Vagina (tissue), 2 donors: ENCODE measurements at regions not wholly inside any gene's neighbourhood (a gene's known extent, or its start where the extent isn't known, plus 50 kb on each side); places are given as distances from the start of the nearest gene placed in this dataset.

Experiments used
- DNase-seq, 2 donors: peaks; one replicate each; pipeline ENCODE4 v3.0.0-alpha.2; 2017; ENCODE audit errors: extremely low spot score in 2 of 2
- H3K27ac ChIP-seq: fragments of 200-600 bp; sonication (generic); one replicate; pipeline ENCODE4 v1.5.1; 2019
- H3K27me3 ChIP-seq: fragments of 200-600 bp; sonication (generic); one replicate; pipeline ENCODE4 v1.5.1; 2019
- H3K36me3 ChIP-seq, 2 donors: fragments of 200-600 bp; sonication (generic); one replicate each; pipeline ENCODE4 v1.5.1; 2017 to 2019
- H3K4me1 ChIP-seq: fragments of 200-600 bp; sonication (generic); one replicate; pipeline ENCODE4 v1.5.1; 2019
- H3K4me3 ChIP-seq, 2 donors: fragments of 200-600 bp; sonication (generic); 1 replicate in 1 of 2; 2 replicates in 1 of 2; pipeline ENCODE4 v1.5.1; 2016 to 2019
- H3K9me3 ChIP-seq: fragments of 200-600 bp; sonication (generic); one replicate; pipeline ENCODE4 v1.5.1; 2019
- CTCF ChIP-seq, 3 experiments: fragments of 450-650 bp in 2 of 3; fragments of 200-600 bp in 1 of 3; sonication (generic) in 1 of 3; IDR thresholded peaks; one replicate each; pipeline ENCODE4 v1.5.1; 2017 to 2019; ENCODE audit warnings: antibody characterized with exemption in 3 of 3, mild to moderate bottlenecking in 2 of 3, moderate library complexity in 2 of 3
- POLR2A ChIP-seq, 2 donors: fragments of 450-650 bp; IDR thresholded peaks; one replicate each; pipeline ENCODE4 v1.6.1; 2017; ENCODE audit warnings: antibody characterized with exemption in 2 of 2, mild to moderate bottlenecking in 2 of 2, moderate library complexity in 2 of 2
- POLR2AphosphoS5 ChIP-seq, 2 donors: sonication (generic); formaldehyde crosslinking; IDR thresholded peaks; one replicate each; pipeline ENCODE4 v1.9.0; 2017; ENCODE audit warnings: antibody characterized with exemption in 2 of 2, mild to moderate bottlenecking in 2 of 2, low read depth in 1 of 2; ENCODE audit not compliant: insufficient read depth in 1 of 2
- intact Hi-C: fragments of 100-400 bp; cut with DNase I; formaldehyde crosslinking; loops from one replicate; pipeline ENCODE4 v1.15.1; 2023

GRCh38 chr4:112001041-112001440, 144.2 kb upstream of the FAM241A start:
- no peaks in the 10 kb centered on the region for H3K9me3 ChIP-seq
- no peak for DNase-seq
- H3K36me3 ChIP-seq: no peaks in the 10 kb centered on the region
- no peak overlapping the region for H3K27ac ChIP-seq
- intact Hi-C loops: no loop called here
- no peak for TF ChIP-seq CTCF (IDR thresholded peaks at IDR 0.05)
- no peak for TF ChIP-seq POLR2A (IDR thresholded peaks at IDR 0.05)
- no peak for TF ChIP-seq POLR2AphosphoS5 (IDR thresholded peaks at IDR 0.05; ENCODE audit: insufficient read depth in 1 of 2, low read depth in 1 of 2)
- peaks cover 5% of the 10 kb centered on the region for H3K4me1 ChIP-seq
- no peaks in the 10 kb centered on the region for H3K27me3 ChIP-seq
- H3K4me3 ChIP-seq: no peak overlapping the region

- Histone ChIP-seq H3K9me3 (no peaks in the 10 kb centered on the region), H3K4me3 (no peak overlapping the region), H3K4me1 (peaks cover 5% of the 10 kb centered on the region), H3K27ac (no peak overlapping the region), H3K36me3 (no peaks in the 10 kb centered on the region), H3K27me3 (no peaks in the 10 kb centered on the region)
- no peak for TF ChIP-seq CTCF (IDR thresholded peaks at IDR 0.05)
- TF ChIP-seq POLR2AphosphoS5 (IDR thresholded peaks at IDR 0.05; ENCODE audit: insufficient read depth in 1 of 2, low read depth in 1 of 2): peak in 1 of 2 donors; percentile 68
- no peak for TF ChIP-seq POLR2A (IDR thresholded peaks at IDR 0.05)
- intact Hi-C loops: no loop called here
- DNase-seq: no peak
Observed at GRCh38 chr4:112002248-112002661, 143.0 kb upstream of the FAM241A start.

- Histone ChIP-seq H3K27ac (no peak overlapping the region), H3K9me3 (no peaks in the 10 kb centered on the region), H3K27me3 (no peaks in the 10 kb centered on the region), H3K4me1 (peaks cover 5% of the 10 kb centered on the region), H3K36me3 (no peaks in the 10 kb centered on the region), H3K4me3 (no peak overlapping the region)
- intact Hi-C loops: no loop called here
- TF ChIP-seq CTCF (IDR thresholded peaks at IDR 0.05) (no peak), POLR2A (IDR thresholded peaks at IDR 0.05) (no peak), POLR2AphosphoS5 (IDR thresholded peaks at IDR 0.05; ENCODE audit: insufficient read depth in 1 of 2, low read depth in 1 of 2) (no peak)
- DNase-seq: no peak
Observed at GRCh38 chr4:112003231-112003907, 141.9 kb upstream of the FAM241A start.

- no peak for DNase-seq
- no peak overlapping the region for H3K27ac ChIP-seq
- intact Hi-C loops: no loop called here
- H3K4me3 ChIP-seq: no peak overlapping the region
- no peaks in the 10 kb centered on the region for H3K27me3 ChIP-seq
- no peaks in the 10 kb centered on the region for H3K36me3 ChIP-seq
- H3K4me1 ChIP-seq: peaks cover 5% of the 10 kb centered on the region
- TF ChIP-seq CTCF (IDR thresholded peaks at IDR 0.05) (no peak), POLR2A (IDR thresholded peaks at IDR 0.05) (no peak), POLR2AphosphoS5 (IDR thresholded peaks at IDR 0.05; ENCODE audit: insufficient read depth in 1 of 2, low read depth in 1 of 2) (no peak)
- H3K9me3 ChIP-seq: no peaks in the 10 kb centered on the region
Observed at GRCh38 chr4:112005027-112005426, 140.2 kb upstream of the FAM241A start.

- DNase-seq: no peak
- Histone ChIP-seq H3K36me3 (no peaks in the 10 kb centered on the region), H3K9me3 (no peaks in the 10 kb centered on the region), H3K27me3 (no peaks in the 10 kb centered on the region), H3K4me1 (peaks cover 5% of the 10 kb centered on the region), H3K27ac (no peak overlapping the region), H3K4me3 (no peak overlapping the region)
- intact Hi-C loops: no loop called here
- no peak for TF ChIP-seq POLR2A (IDR thresholded peaks at IDR 0.05)
- TF ChIP-seq CTCF (IDR thresholded peaks at IDR 0.05): no peak
- TF ChIP-seq POLR2AphosphoS5 (IDR thresholded peaks at IDR 0.05; ENCODE audit: insufficient read depth in 1 of 2, low read depth in 1 of 2): no peak
Observed at GRCh38 chr4:112007391-112007790, 137.9 kb upstream of the FAM241A start.
